ENCODE measurements at regions not wholly inside any gene's neighbourhood (a gene's known extent, or its start where the extent isn't known, plus 50 kb on each side); places are given as distances from the start of the nearest gene placed in this dataset.

DNA sequence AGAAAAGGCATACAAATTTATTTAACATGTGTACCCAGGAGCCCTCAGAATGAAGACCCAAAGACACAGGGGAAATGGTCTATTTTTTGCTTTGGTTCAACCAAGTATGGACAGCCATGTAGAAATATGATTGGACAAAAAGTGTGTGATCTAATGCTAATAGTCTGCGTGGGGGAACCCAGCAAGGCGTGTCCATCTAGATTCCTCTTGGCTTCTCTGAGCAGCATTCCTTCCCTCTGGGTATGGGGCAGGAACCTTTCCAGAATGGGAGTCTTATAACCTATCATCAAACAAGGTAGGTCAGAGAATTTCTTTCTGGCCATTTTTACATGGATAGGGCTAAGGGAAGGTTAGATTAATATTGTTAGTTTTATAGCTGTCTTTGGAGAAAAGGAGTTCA lies 698.2 kb downstream of the FGF9 start:
- H3K27ac ChIP-seq (ENCODE audit: low read depth, low read length): no peak overlapping the region
- no peaks in the 10 kb centered on the region for H3K9me3 ChIP-seq (ENCODE audit: low read length)
- no peak overlapping the region for H3K9ac ChIP-seq (ENCODE audit: low read length)
- no peak overlapping the region for H3K4me3 ChIP-seq (ENCODE audit: low read depth in 1 of 2, low read length in 2 of 2)
- no peaks in the 10 kb centered on the region for H3K36me3 ChIP-seq (ENCODE audit: insufficient read depth, low read length)
- H3K4me1 ChIP-seq (ENCODE audit: insufficient read depth, low read length): no peaks in the 10 kb centered on the region
- no peaks in the 10 kb centered on the region for H3K27me3 ChIP-seq (ENCODE audit: control insufficient read depth in 1 of 2, insufficient read depth in 2 of 2, low read length in 2 of 2)

- H3K4me1 ChIP-seq (ENCODE audit: insufficient read depth, low read length): no peaks in the 10 kb centered on the region
- H3K36me3 ChIP-seq (ENCODE audit: insufficient read depth, low read length): no peaks in the 10 kb centered on the region
- H3K27ac ChIP-seq (ENCODE audit: low read depth, low read length): no peak overlapping the region
- no peak overlapping the region for H3K9ac ChIP-seq (ENCODE audit: low read length)
- H3K4me3 ChIP-seq (ENCODE audit: low read depth in 1 of 2, low read length in 2 of 2): no peak overlapping the region
- no peaks in the 10 kb centered on the region for H3K27me3 ChIP-seq (ENCODE audit: control insufficient read depth in 1 of 2, insufficient read depth in 2 of 2, low read length in 2 of 2)
- H3K9me3 ChIP-seq (ENCODE audit: low read length): no peaks in the 10 kb centered on the region
These were observed 699.0 kb downstream of the FGF9 start for GRCh38 chr13:22369840-22370239.

DNA sequence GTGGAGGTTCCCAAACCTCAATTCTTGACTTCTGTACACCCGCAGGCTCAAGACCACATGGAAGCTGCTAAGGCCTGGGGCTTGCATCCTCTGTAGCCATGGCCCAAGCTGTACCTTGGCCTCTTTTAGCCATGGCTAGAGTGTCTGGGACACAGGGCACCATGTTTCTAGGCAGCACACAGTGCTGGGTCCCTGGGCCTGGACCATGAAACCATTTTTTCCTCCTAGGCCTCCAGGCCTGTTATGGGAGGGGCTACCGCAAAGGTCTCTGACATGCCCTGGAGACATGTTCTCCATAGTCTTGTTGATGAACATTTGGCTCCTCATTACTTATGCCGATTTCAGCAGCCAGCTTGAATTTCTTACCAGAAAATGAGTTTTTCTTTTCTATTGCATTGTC lies 701.4 kb downstream of the FGF9 start:
- Histone ChIP-seq H3K9ac (ENCODE audit: low read length) (no peak overlapping the region), H3K27ac (ENCODE audit: low read depth, low read length) (no peak overlapping the region), H3K4me3 (ENCODE audit: low read depth in 1 of 2, low read length in 2 of 2) (no peak overlapping the region), H3K4me1 (ENCODE audit: insufficient read depth, low read length) (no peaks in the 10 kb centered on the region), H3K27me3 (ENCODE audit: control insufficient read depth in 1 of 2, insufficient read depth in 2 of 2, low read length in 2 of 2) (no peaks in the 10 kb centered on the region), H3K9me3 (ENCODE audit: low read length) (no peaks in the 10 kb centered on the region), H3K36me3 (ENCODE audit: insufficient read depth, low read length) (no peaks in the 10 kb centered on the region)

- no peaks in the 10 kb centered on the region for H3K9me3 ChIP-seq (ENCODE audit: low read length)
- no peaks in the 10 kb centered on the region for H3K27me3 ChIP-seq (ENCODE audit: control insufficient read depth in 1 of 2, insufficient read depth in 2 of 2, low read length in 2 of 2)
- no peaks in the 10 kb centered on the region for H3K4me1 ChIP-seq (ENCODE audit: insufficient read depth, low read length)
- no peak overlapping the region for H3K9ac ChIP-seq (ENCODE audit: low read length)
- no peak overlapping the region for H3K27ac ChIP-seq (ENCODE audit: low read depth, low read length)
- H3K4me3 ChIP-seq (ENCODE audit: low read depth in 1 of 2, low read length in 2 of 2): no peak overlapping the region
- no peaks in the 10 kb centered on the region for H3K36me3 ChIP-seq (ENCODE audit: insufficient read depth, low read length)
These were observed 704.3 kb downstream of the FGF9 start for GRCh38 chr13:22375151-22375550.

DNA sequence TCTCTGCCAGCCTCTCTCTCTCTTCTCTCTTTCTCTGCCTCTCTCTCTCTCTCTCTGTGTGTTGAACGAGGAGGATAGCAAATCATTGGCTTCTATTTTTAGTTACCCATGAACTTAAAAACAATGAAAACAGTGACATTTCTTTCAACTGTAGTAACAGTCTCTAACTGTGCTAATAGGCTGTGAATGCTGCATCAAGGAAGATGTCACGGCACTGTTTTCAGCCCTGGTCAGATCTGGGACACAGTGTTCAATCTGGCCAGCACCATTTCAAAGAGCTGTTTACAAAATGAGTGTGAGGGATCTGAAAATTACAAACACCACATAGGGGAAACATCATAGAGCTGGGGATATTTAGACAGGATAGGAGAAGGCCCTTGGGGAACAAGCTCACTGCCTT lies 717.0 kb downstream of the FGF9 start:
- Histone ChIP-seq H3K27ac (ENCODE audit: low read depth, low read length) (no peak overlapping the region), H3K9ac (ENCODE audit: low read length) (no peak overlapping the region), H3K4me3 (ENCODE audit: low read depth in 1 of 2, low read length in 2 of 2) (no peak overlapping the region)

DNA sequence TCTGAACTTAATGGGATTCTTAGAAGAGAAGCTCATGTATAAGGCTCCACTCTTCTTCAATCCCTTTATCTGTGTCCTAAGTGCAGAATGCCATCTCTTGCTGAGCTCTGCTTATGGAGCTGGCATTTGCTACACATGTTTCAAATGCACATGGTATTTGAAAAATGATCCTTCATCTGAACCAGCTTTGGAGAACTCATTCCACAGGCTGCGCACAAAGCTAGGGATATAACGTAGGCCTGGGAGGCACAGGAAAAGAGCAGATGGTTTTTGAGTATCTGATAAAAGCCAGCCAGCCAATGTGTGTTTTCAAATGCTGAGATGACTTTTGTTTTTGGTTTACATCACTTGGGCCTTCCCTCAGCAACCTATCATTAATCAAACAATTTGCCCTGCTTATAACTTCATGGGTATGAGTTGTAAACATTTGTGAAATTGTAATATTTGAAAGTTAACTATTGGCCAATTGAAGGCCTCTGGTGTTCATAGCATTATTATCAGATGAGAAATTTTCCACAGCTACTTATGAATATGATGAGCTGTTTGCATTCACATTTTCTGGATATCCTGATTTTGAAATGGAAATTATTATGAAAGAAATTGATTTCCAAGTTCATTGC lies 729.0 kb downstream of the FGF9 start:
- no peaks in the 10 kb centered on the region for H3K9me3 ChIP-seq (ENCODE audit: low read length)
- no peaks in the 10 kb centered on the region for H3K36me3 ChIP-seq (ENCODE audit: insufficient read depth, low read length)
- H3K27ac ChIP-seq (ENCODE audit: low read depth, low read length): no peak overlapping the region
- no peaks in the 10 kb centered on the region for H3K4me1 ChIP-seq (ENCODE audit: insufficient read depth, low read length)
- no peak overlapping the region for H3K9ac ChIP-seq (ENCODE audit: low read length)
- no peaks in the 10 kb centered on the region for H3K27me3 ChIP-seq (ENCODE audit: control insufficient read depth in 1 of 2, insufficient read depth in 2 of 2, low read length in 2 of 2)
- H3K4me3 ChIP-seq (ENCODE audit: low read depth in 1 of 2, low read length in 2 of 2): no peak overlapping the region

More for the DNA sequence above, 717.0 kb downstream of the FGF9 start:
- Histone ChIP-seq H3K4me1 (ENCODE audit: insufficient read depth, low read length) (no peaks in the 10 kb centered on the region), H3K9me3 (ENCODE audit: low read length) (no peaks in the 10 kb centered on the region), H3K27me3 (ENCODE audit: control insufficient read depth in 1 of 2, insufficient read depth in 2 of 2, low read length in 2 of 2) (no peaks in the 10 kb centered on the region), H3K36me3 (ENCODE audit: insufficient read depth, low read length) (no peaks in the 10 kb centered on the region)

DNA sequence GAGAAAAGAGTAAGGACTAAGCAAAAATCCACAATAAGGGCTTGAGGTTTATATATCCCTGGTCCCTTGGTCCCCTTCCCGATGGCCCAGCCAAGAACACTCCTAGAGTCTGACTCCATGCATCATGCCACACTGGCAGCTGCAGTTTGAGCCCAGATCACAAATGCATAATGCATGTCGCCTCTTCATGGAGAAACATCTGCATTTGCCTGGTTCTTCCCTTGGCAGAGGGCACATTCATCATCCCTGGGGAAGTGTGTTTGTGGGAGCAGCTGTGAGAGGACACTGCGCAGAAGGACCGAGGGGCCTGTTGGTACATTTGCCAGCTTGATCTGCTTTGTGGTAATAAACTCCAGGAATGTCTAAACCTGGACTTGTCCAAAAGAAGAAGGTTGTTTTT lies 731.8 kb downstream of the FGF9 start:
- H3K9ac ChIP-seq (ENCODE audit: low read length): no peak overlapping the region
- no peaks in the 10 kb centered on the region for H3K27me3 ChIP-seq (ENCODE audit: control insufficient read depth in 1 of 2, insufficient read depth in 2 of 2, low read length in 2 of 2)
- H3K4me1 ChIP-seq (ENCODE audit: insufficient read depth, low read length): no peaks in the 10 kb centered on the region
- no peaks in the 10 kb centered on the region for H3K36me3 ChIP-seq (ENCODE audit: insufficient read depth, low read length)
- no peak overlapping the region for H3K27ac ChIP-seq (ENCODE audit: low read depth, low read length)
- no peaks in the 10 kb centered on the region for H3K9me3 ChIP-seq (ENCODE audit: low read length)
- H3K4me3 ChIP-seq (ENCODE audit: low read depth in 1 of 2, low read length in 2 of 2): no peak overlapping the region

DNA sequence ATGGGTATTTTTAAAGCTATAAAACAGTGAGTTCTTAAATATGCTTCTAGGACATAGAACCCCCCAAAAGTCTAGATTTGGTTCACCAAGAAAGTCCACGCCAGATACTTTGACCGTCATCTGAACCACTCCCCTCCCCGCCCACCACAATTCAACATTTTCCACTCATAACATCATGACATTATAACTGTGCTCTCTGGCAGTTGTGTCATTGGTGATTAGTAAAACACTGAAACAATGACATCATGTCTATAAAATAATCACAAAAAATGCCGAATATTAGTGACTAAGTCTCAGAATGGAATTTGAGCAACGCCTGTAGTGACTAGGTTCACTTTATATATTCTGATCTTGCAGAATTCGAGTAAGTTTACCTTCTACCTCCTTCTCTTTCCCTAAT lies 732.3 kb downstream of the FGF9 start:
- Histone ChIP-seq H3K9me3 (ENCODE audit: low read length) (no peaks in the 10 kb centered on the region), H3K27ac (ENCODE audit: low read depth, low read length) (no peak overlapping the region), H3K4me1 (ENCODE audit: insufficient read depth, low read length) (no peaks in the 10 kb centered on the region), H3K36me3 (ENCODE audit: insufficient read depth, low read length) (no peaks in the 10 kb centered on the region), H3K4me3 (ENCODE audit: low read depth in 1 of 2, low read length in 2 of 2) (no peak overlapping the region), H3K9ac (ENCODE audit: low read length) (no peak overlapping the region), H3K27me3 (ENCODE audit: control insufficient read depth in 1 of 2, insufficient read depth in 2 of 2, low read length in 2 of 2) (no peaks in the 10 kb centered on the region)

- no peak overlapping the region for H3K27ac ChIP-seq (ENCODE audit: low read depth, low read length)
- H3K27me3 ChIP-seq (ENCODE audit: control insufficient read depth in 1 of 2, insufficient read depth in 2 of 2, low read length in 2 of 2): no peaks in the 10 kb centered on the region
- no peak overlapping the region for H3K9ac ChIP-seq (ENCODE audit: low read length)
- H3K4me1 ChIP-seq (ENCODE audit: insufficient read depth, low read length): no peaks in the 10 kb centered on the region
- H3K4me3 ChIP-seq (ENCODE audit: low read depth in 1 of 2, low read length in 2 of 2): no peak overlapping the region
- H3K36me3 ChIP-seq (ENCODE audit: insufficient read depth, low read length): no peaks in the 10 kb centered on the region
- H3K9me3 ChIP-seq (ENCODE audit: low read length): no peaks in the 10 kb centered on the region
These were observed 735.0 kb downstream of the FGF9 start for GRCh38 chr13:22405891-22406290.

DNA sequence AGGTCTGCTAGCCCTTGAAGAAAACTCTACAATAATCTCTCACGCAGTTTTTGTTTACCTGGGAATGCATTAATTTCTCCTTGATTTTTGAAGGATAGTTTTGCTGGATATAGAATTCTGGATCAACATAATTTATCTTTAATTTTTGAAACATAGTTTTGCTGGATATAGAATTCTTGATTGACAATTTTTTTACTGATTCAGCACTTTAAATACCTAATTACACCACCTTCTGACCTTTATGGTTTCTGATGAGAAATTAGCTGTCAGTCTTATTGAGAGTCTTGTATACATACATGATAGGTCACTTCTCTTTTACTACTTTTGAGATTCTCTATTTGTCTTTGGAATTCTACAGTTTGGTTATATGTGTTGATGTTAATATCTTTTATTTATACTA lies 741.6 kb downstream of the FGF9 start:
- Histone ChIP-seq H3K27ac (ENCODE audit: low read depth, low read length) (no peak overlapping the region), H3K9ac (ENCODE audit: low read length) (no peak overlapping the region), H3K27me3 (ENCODE audit: control insufficient read depth in 1 of 2, insufficient read depth in 2 of 2, low read length in 2 of 2) (no peaks in the 10 kb centered on the region), H3K9me3 (ENCODE audit: low read length) (peaks cover 4% of the 10 kb centered on the region), H3K4me3 (ENCODE audit: low read depth in 1 of 2, low read length in 2 of 2) (no peak overlapping the region), H3K36me3 (ENCODE audit: insufficient read depth, low read length) (no peaks in the 10 kb centered on the region), H3K4me1 (ENCODE audit: insufficient read depth, low read length) (no peaks in the 10 kb centered on the region)

DNA sequence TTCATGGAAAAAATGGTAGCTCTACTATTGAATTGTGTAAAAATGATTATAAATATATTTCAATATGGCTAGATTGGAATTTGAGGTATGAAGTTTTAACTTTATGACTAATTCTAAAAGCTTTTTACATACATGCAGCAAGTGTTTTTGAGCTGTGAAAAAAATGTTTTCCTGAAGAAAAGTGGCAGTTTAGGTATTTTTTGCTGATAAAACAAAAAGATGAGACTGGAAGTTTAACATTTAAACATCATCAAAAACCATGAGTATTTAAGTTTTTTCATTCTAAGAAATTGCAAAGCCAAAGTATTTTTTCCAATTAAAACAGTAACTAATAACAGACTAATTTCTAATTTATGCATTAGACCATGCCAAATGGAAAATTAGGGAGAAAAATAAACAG lies 751.1 kb downstream of the FGF9 start:
- H3K9me3 ChIP-seq (ENCODE audit: low read length): no peaks in the 10 kb centered on the region
- H3K9ac ChIP-seq (ENCODE audit: low read length): no peak overlapping the region
- no peaks in the 10 kb centered on the region for H3K36me3 ChIP-seq (ENCODE audit: insufficient read depth, low read length)
- H3K27ac ChIP-seq (ENCODE audit: low read depth, low read length): no peak overlapping the region
- H3K27me3 ChIP-seq (ENCODE audit: control insufficient read depth in 1 of 2, insufficient read depth in 2 of 2, low read length in 2 of 2): no peaks in the 10 kb centered on the region
- H3K4me3 ChIP-seq (ENCODE audit: low read depth in 1 of 2, low read length in 2 of 2): no peak overlapping the region
- H3K4me1 ChIP-seq (ENCODE audit: insufficient read depth, low read length): no peaks in the 10 kb centered on the region

- no peaks in the 10 kb centered on the region for H3K27me3 ChIP-seq (ENCODE audit: control insufficient read depth in 1 of 2, insufficient read depth in 2 of 2, low read length in 2 of 2)
- no peak overlapping the region for H3K9ac ChIP-seq (ENCODE audit: low read length)
- H3K36me3 ChIP-seq (ENCODE audit: insufficient read depth, low read length): no peaks in the 10 kb centered on the region
- no peaks in the 10 kb centered on the region for H3K9me3 ChIP-seq (ENCODE audit: low read length)
- no peak overlapping the region for H3K27ac ChIP-seq (ENCODE audit: low read depth, low read length)
- H3K4me3 ChIP-seq (ENCODE audit: low read depth in 1 of 2, low read length in 2 of 2): no peak overlapping the region
- H3K4me1 ChIP-seq (ENCODE audit: insufficient read depth, low read length): no peaks in the 10 kb centered on the region
These were observed 751.8 kb downstream of the FGF9 start for GRCh38 chr13:22422712-22423111.

All from muscle layer of colon (tissue), 2 donors.